Suprapubic skin (tissue), 4 donors: ENCODE measurements at regions not wholly inside any gene's neighbourhood (a gene's known extent, or its start where the extent isn't known, plus 50 kb on each side); places are given as distances from the start of the nearest gene placed in this dataset.

Experiments used
- POLR2A ChIP-seq, 2 donors: fragments of 450-650 bp; IDR thresholded peaks; one replicate each; pipeline ENCODE4 v1.6.1; 2017; ENCODE audit warnings: antibody characterized with exemption in 2 of 2, mild to moderate bottlenecking in 2 of 2, moderate library complexity in 2 of 2
- POLR2AphosphoS5 ChIP-seq, 3 donors: sonication (generic); formaldehyde crosslinking; IDR thresholded peaks; one replicate each; pipeline ENCODE4 v1.6.1; 2017; ENCODE audit warnings: antibody characterized with exemption in 3 of 3
- TF ChIP-seq, protein P1 (sequence below), 2 donors: fragments of 200-600 bp in 1 of 2; fragments of 450-650 bp in 1 of 2; sonication (generic) in 1 of 2; IDR thresholded peaks; one replicate each; pipeline ENCODE4 v1.5.1; 2016 to 2019; ENCODE audit warnings: antibody characterized with exemption in 2 of 2, mild to moderate bottlenecking in 1 of 2, moderate library complexity in 1 of 2

- TF ChIP-seq, protein P1, sequence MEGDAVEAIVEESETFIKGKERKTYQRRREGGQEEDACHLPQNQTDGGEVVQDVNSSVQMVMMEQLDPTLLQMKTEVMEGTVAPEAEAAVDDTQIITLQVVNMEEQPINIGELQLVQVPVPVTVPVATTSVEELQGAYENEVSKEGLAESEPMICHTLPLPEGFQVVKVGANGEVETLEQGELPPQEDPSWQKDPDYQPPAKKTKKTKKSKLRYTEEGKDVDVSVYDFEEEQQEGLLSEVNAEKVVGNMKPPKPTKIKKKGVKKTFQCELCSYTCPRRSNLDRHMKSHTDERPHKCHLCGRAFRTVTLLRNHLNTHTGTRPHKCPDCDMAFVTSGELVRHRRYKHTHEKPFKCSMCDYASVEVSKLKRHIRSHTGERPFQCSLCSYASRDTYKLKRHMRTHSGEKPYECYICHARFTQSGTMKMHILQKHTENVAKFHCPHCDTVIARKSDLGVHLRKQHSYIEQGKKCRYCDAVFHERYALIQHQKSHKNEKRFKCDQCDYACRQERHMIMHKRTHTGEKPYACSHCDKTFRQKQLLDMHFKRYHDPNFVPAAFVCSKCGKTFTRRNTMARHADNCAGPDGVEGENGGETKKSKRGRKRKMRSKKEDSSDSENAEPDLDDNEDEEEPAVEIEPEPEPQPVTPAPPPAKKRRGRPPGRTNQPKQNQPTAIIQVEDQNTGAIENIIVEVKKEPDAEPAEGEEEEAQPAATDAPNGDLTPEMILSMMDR (IDR thresholded peaks at IDR 0.05), result no peak
- TF ChIP-seq POLR2AphosphoS5 (IDR thresholded peaks at IDR 0.05) (no peak), POLR2A (IDR thresholded peaks at IDR 0.05) (no peak)
Measured at GRCh38 chr6:91029211-91029610, 442.3 kb upstream of the MAP3K7 start.
